H54 (cell line): ENCODE measurements at regions not wholly inside any gene's neighbourhood (a gene's known extent, or its start where the extent isn't known, plus 50 kb on each side); places are given as distances from the start of the nearest gene placed in this dataset.

Source experiments
- DNase-seq: peaks from one replicate; pipeline ENCODE4 v3.0.0; 2011; ENCODE audit warnings: low spot score, mixed read lengths; ENCODE audit not compliant: insufficient read length
- FAIRE-seq: peaks from 3 replicates; lab custom pipeline; 2011; peaks lifted over from hg19 to GRCh38; lab: Jason Lieb, UNC
- POLR2A ChIP-seq: IDR thresholded peaks from 2 replicates; pipeline ENCODE4 v1.6.1; 2011; ENCODE audit warnings: low read depth, mild to moderate bottlenecking, low read length

DNA sequence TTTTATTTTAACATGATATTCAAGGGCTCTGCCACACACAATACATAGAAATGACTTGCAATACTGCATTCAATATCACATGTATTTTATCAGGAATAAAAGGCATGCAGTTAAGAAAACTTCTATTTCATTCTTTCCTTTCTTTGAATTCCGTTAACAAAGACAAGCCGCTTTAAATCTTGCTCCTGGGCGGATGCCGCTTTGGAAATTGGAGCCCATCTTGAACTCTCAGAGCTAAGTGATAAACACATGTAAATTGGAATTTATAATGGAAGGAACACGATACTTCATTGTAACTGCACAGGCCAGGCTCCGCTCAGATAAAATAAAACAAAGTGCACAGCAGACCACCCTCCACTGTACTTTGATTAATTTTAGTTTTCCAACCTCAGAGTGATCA is 774.5 kb upstream of the COBL start:
- no peak for FAIRE-seq
- DNase-seq = no peak
- no peak for TF ChIP-seq POLR2A

DNA sequence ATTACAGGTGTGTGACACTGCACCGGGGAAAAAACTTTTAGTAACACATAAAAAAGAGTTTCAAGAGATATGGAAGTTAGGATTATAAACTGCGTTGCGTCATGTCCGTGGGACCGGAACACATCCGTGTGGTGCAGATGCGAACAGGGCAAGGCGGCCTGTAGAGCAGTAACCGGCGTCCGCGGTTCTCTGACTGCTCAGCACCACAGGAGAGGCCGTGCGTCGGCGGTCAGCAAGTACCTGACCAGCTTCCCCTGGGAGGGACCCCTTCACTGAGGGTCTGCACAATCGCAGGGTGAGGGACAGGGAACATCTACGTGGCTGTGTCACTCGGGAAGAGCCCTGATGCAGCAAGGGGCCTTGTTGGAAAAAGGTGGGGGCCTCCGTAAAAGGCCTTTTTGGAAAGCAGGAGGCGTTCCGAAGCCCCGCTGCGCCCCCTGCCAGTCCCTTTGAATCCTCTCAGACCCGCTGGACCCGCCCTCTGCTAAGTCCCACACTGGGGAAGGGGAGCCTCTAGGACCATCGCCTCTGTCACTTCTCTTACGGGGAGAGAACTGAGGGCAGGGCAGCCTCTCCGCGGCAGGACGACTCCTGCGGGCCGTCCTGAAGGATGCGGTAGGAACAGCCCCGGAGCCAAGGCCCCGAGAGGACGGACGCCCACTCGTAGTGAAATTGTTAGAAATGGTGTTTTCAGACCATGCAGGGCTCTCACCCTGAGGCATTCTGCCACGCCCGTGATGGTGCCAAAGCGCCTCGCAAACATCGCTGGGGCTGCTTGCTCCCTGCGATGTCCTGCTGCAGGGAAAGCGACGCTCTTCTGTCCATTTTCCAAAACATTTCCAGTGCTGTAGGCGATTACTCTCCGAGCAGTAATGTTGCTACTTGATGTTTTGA is 771.6 kb upstream of the COBL start:
- FAIRE-seq (no peak), DNase-seq (no peak)
- no peak for TF ChIP-seq POLR2A

DNA sequence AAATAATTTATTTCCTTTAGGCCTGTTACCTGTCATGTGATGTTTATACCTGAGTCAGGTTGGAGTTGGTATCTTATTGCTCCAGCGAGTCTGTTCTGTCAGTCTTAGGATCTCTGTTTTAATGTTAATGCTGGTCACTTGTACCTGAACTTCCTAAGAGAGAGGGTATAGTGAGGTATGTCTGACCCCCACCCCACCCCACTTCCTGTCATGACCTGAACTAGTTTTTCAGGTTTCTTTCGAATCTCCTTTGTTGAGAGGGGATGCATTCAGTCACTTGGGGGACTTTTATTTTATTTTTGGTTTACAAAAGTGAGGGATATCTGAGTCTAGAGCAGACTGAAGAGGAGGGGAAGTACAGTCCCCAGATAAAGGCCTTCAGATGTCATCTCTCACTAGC is 769.0 kb upstream of the COBL start:
- no peak for TF ChIP-seq POLR2A
- no peak for DNase-seq
- no peak for FAIRE-seq

DNA sequence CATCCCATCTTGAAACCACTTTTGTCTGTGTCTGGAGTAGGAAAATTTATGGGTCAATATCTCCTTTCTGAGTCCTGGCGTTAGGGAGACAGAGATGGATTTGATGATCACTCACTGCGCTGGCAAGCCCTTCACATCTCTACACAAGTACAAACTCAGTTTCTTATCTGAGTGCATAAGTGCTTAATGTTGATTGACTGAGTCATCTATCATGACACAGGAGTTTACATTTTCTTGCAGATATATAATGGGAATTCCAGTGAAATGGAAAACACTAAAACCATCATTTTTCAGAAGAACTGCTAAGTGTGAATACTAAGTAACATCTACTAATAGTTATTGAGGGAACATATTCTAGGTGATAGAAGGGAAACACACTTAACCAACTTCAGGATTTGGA is 763.9 kb upstream of the COBL start:
- DNase-seq (no peak), FAIRE-seq (no peak)
- TF ChIP-seq POLR2A = no peak

DNA sequence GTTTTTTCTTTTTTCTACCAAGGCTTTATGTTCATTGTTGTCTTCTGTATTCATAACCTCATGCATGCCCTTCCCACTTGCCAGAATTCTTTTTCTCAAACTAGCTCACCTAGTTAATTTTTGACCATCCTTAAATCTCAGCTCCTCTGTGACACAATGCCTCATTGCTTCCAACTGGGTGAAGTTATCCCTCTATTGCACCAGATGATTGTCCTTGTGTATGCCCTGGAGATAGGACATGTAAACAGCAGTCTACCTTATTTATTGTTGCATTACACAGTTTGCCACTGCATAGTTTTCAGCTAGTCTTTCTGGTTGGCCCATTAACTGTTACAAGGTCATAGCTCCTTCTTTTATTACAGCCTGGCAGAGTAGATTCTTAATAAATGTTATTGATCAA is 763.1 kb upstream of the COBL start:
- TF ChIP-seq POLR2A = no peak
- DNase-seq (no peak), FAIRE-seq (no peak)

DNA sequence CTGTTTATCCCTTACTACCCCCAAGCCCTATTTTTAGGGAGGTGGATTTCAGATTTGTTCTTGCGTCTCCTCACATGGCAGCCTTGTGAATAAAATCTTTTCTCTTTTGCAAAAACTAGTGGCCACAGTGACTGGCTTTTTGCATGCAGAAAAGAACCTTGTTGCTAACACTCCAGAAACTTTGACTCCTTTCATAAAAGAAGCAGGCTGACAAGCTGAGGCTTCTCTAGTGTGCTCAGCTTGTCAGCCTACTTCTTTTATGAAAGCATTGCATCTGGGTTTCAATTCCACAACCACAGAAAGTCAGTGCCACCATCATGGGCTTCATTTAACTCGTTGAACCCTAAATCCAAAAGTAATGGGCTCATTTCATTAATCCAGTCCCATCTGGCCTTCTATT is 761.0 kb upstream of the COBL start:
- no peak for FAIRE-seq

DNA sequence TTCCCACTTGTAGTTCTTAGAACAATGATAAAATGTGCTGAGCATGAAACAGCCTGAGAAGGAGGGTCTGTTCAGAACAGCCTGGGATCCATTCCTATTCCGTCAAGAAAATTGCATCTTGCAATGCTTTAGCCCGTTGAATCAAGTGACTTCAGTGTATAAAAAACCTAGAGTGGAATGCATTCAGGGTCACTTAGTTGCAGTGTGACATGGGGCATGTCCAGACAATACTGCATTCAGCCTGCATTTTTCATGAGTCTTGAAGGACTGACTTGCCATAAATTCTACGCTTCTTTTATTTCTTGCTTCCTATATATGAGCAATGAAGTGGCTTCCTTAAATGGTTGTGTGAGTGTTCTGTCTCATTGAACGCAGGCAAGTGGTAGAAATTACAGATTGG is 758.3 kb upstream of the COBL start:
- TF ChIP-seq POLR2A = no peak
- DNase-seq (no peak), FAIRE-seq (no peak)

More for the DNA sequence above, 761.0 kb upstream of the COBL start:
- no peak for TF ChIP-seq POLR2A
- DNase-seq = no peak

DNA sequence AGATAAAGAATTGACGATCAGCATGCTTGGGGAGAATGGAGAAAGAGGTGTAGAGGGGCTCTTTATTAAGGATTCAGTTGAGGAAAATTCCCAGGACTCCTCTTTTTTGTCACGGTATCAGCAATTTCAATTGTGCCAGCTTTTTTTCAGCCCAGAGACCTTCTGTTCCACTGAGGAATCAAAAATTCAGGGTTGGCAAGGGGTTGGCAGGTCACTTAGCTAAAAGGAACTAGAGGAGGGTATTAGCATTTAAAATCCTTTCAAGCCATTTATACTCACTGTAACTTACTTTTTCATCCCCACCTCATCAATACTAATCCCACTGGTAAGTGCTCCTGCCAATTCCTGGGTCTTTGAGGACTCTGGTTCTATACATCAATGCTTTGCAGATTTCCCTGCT is 757.5 kb upstream of the COBL start:
- FAIRE-seq = no peak
- TF ChIP-seq POLR2A = no peak
- DNase-seq = no peak

DNA sequence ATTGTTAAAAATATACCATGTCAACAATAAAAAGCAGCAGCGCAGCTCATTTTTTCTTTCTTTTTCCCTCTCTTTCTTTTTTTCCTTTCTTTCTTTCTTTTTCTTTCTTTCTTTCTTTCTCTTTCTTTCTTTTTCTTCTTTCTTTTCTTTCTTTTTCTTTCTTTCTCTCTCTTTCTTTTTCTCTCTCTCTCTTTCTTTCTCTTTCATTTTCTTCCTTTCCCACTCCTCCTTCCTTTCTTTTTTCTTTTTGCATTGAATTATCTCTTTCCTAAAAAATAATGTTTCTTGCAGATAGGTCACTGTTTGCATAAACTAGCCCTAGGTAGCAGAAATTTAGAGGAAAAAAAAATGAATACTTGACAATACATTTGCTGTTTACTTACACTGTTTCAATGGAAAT is 755.1 kb upstream of the COBL start:
- FAIRE-seq (no peak), DNase-seq (no peak)
- no peak for TF ChIP-seq POLR2A

DNA sequence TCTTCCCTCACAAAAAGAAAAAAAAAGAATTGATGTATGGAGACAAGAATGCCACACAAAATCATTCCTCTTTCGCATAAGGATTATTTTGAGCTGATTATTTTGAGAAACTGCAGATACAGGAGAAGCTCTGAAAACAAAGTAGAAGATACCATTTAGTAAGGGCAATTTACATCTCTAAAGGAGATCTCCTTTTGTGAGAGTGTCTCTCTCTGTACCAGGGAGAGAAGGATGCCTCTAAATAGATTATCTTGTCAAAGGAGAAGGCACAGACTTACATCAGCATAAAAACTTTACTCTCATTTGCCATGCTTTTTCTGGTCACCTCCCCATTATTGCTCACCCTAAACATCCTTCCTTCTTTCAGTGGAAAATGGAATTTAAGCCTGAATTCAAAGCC is 747.9 kb upstream of the COBL start:
- no peak for FAIRE-seq
- DNase-seq = no peak
- no peak for TF ChIP-seq POLR2A

DNA sequence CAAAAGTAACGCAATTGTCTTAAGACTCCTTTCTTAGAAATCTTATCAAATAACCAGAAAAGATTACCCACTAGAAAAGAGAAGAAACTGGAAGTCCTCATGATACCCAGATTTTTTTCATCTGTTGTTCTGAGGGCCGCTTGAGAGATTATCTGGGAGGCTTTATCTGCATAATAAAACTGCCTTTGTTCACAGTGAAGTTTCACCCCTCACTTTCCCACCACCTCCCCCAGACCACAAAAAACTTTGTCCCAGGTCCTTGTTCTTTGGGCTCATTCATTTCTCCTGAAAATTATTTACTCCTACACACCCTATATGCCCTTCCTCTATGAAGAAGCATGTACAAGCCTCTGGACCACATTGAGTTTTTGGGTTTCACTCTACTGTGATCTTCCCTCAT is 745.1 kb upstream of the COBL start:
- DNase-seq (no peak), FAIRE-seq (no peak)
- TF ChIP-seq POLR2A = no peak

DNA sequence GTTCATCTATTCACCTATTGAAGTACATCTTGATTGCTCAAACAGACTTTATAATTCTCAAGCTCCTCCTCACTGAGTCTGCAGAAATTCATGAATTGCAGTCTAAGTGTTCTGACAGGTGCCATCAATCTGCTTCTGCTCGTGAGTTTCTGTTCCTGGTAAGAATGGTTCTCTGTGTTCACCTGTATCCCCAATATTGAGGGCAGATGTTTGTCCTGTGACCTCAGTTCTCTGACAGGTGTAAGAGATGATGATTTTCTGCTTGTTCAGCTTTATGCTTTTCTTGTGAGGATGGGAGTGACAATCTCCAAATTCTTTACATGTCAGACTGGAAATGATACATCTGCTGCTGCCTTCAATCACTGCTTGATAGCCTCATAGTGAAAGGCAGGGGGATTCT is 736.9 kb upstream of the COBL start:
- TF ChIP-seq POLR2A = no peak
- FAIRE-seq (no peak), DNase-seq (no peak)

DNA sequence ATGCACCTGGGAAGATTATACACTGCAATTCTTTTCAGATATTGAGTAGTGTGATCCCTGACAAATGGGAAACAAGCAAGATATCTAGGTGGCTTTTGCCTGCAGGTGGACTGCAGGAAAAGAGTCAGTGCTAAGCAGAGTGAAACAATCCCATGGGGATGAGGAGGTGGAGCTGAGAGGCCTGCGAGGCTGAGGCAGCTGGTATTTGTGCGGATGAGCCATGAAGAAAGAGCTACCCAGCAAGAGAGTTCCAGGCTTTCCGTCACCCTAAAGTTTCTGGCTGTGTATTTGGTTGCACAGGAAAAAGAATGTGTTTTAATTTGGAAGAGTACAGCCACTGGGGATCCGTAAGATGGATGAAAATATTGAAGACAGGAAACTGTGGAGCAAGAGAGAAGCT is 714.1 kb upstream of the COBL start:
- DNase-seq (no peak), FAIRE-seq (no peak)
- TF ChIP-seq POLR2A = no peak

DNA sequence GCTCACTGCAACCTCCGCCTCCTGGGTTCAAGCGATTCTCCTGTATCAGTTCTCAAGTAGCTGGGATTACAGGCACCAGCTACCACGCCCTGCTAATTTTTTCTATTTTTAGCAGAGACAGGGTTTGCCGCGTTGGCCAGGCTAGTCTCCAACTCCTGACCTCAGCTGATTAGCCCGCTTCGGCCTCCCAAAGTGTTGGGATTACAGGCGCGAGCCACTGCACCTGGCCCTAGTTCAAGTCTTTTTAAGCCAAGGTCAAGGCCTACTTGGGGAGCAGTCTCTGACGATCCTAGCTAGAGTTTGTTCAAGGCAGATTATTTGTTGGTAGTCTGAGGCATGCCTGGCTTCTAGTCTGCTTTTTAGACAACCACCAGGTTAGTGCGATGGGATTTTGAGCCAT is 709.5 kb upstream of the COBL start:
- TF ChIP-seq POLR2A = no peak
- DNase-seq = no peak
- no peak for FAIRE-seq

DNA sequence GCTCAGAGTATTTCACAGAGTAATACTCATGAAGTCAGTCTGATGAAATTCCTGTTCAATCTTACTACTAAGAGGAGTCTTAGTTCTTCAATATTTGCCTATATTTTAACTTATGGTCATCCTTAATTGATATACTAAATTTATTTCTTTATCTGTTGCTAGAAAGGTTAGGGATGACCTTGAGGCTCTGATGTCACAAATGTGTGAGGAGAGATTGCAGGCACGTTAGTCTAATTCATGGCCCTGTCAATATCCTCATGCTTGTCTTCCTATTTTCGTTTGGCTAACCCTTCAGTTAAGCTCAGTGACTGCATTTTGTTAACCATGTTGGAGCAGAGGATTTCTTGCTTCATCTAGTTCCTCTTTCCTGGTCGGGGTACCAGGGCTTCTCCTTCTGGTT is 704.7 kb upstream of the COBL start:
- FAIRE-seq (no peak), DNase-seq (no peak)
- TF ChIP-seq POLR2A = no peak
